Fibroblast of skin of right quadriceps (primary cell): ENCODE measurements at regions not wholly inside any gene's neighbourhood (a gene's known extent, or its start where the extent isn't known, plus 50 kb on each side); places are given as distances from the start of the nearest gene placed in this dataset.
A peak's percentile ranks its signal among the peaks of the same experiment; 100 is the strongest.
"Not testable (repeated sequence)": the region's sequence is repeated elsewhere in the genome, so short reads cannot be mapped to it uniquely, and the experiment has no call there.

Experiments used
- DNase-seq: peaks from one replicate; pipeline ENCODE4 v3.0.0-alpha.2; 2013

DNA sequence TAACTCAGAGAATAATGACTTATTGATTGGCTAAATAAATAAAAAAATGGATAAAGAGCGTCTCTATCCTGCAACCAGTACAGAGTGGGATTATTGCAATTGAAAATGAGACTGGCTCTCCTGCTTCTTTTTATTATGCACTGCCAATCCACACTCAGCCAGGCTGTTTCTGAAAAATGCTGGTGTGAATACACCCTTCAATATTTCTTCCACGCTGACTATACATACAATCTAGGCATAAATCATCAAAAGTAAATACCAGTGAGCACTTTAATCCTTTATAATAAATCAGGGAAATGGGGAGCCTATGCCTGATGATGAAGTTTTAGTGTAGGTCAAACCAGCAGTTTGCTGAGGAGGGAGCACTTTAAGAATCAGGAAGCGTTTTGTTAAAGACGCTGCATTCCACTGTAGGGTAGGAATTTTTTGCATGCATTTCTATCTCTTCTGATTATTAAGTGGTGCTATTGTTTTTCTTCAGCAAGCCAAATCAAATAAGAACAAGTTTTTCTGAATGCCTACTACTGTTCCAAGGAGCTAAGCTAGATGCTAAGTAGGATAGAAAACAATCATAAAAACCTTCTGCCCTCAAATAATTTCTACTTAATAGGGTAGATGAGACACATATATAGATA is 781.5 kb downstream of the TBL1XR1 start:
- no peak for DNase-seq

DNA sequence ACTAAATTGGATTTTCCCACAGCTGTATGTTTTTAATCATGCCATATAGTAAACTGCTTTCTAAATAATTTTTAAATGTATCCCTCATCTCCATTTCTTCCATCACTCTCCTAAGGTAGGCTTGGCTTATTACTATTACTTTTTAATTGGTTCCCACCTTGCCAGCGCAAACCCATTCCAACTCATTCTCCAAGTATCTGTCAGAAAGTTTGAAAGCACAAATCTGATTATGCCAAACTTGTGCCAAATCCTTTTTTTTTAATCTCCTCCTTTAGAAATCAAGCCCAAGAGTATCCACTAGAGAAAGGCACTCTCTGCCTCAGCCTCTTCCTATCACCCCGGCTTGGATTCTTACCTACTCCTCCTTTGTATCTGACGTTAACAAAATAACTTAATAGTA is 784.5 kb downstream of the TBL1XR1 start:
- no peak for DNase-seq

GRCh38 chr3:176403531-176403930 is 793.8 kb downstream of the TBL1XR1 start:
- DNase-seq = no peak

GRCh38 chr3:176401211-176401610 is 796.1 kb downstream of the TBL1XR1 start:
- DNase-seq = no peak

DNA sequence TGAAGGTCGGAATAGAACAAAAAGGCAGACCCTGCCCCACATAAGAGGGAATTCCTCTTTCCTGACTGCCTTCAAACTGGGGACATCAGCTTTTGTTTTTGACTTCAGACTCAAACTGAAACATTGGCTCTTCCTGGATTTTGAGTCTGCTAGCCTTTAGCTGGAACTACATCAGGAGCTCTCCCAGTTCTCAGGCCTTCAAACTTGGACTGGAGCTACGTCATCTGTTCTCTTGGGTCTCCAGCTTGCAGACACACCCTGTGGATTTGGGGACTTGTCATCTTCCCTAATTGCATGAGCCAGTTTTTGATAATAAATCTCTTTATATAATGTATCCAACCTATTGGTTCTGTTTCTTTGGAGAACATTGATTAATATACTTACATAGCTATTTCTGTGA is 798.1 kb downstream of the TBL1XR1 start:
- DNase-seq = no peak

DNA sequence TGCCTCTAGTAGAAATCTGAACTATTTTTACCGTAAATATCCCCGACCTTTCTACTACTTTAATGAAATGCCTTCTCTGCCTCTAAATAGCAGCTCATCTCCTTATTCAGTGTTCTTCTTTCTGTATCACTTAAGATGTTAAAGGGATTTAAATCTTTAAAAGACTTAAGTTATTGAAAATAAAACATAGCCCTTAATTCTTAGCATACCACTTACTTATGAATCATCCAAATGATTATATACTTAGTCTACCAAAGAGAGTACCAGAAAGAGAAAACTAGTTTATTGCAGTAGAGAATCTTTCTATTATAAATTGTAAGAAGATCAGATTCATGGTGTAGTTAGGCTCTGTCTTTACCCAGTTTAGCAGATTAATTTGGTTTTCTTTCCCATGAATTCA is 802.0 kb downstream of the TBL1XR1 start:
- DNase-seq = no peak

DNA sequence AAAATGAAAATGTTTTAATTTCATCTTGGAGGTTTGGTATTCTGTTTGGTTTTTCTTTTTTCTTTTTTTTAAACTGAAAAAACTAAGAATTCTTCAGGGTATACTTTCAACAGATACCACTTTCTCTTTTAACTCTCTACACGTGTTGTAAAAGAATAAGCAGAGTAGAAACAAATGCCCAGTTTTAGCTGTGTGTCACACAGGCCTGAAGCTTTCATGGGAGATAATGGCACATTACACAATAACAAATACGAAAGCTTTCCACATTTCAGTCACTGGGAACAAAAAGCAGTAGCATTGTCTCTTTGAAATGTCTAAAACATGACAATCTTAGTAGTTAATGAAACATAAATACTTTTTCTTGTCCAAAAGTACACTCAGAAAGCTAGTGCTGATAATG is 818.5 kb downstream of the TBL1XR1 start:
- no peak for DNase-seq

DNA sequence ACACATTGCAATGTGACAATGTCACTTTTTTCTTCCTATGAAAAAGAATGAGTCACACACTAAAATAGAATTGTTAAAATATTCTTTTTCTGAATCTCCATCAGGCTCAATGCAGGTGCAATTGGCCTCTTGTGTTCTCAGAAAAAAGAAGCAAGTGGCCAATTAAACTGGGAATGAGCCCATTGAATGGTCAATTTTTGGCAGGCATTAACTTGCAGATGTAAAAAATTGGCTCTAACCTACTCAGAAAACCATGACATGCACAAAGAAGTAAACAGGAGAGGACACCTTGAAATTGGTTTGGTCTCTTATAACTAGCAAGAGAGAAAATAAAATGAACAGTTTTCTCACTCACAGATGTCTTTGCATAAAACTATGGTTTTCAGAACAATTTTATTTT is 820.8 kb downstream of the TBL1XR1 start:
- DNase-seq = no peak

DNA sequence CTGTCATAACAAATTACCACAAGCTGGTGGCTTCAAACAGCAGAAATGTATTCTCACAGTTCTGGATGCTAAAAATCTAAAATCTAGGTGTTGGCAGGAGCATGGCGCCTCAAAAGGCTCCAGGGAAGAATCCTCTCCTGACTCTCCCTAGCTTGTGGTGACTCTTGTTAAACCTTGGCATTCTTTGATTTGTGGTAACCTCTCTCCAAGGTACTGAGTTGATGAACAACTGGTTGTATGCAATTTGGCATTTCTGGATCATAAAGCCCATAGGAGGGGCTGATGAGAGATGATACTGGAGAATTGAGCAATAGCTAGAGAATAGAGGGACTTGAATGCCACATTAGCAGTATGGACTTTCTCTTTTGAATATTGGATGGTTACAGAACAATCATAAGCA is 821.8 kb downstream of the TBL1XR1 start:
- DNase-seq = no peak

DNA sequence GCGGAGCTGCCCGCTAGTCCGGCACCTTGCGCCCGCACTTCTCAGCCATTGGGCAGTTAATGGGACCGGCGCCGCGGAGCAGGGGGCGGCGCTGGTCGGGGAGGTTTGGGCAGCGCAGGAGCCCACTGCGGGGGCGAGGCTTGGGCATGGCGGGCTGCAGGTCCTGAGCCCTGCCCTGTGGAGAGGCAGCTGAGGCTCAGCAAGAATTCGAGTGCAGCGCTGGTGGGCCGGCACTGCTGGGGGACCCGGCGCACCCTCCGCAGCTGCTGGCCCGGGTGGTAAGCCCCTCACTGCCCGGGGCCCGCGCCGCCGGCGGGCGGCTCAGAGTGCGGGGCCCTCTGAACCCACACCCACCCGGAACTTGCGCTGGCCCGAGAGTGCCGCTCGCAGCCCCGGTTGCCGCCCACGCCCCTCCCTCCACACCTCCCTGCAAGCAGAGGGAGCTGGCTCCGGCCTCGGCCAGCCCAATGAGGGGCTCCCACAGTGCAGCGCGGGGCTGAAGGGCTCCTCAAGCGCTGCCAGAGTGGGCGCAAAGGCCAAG is 835.0 kb downstream of the TBL1XR1 start:
- DNase-seq = no peak

- no peak for DNase-seq
Observed at GRCh38 chr3:176359211-176359610, 838.1 kb downstream of the TBL1XR1 start.

DNA sequence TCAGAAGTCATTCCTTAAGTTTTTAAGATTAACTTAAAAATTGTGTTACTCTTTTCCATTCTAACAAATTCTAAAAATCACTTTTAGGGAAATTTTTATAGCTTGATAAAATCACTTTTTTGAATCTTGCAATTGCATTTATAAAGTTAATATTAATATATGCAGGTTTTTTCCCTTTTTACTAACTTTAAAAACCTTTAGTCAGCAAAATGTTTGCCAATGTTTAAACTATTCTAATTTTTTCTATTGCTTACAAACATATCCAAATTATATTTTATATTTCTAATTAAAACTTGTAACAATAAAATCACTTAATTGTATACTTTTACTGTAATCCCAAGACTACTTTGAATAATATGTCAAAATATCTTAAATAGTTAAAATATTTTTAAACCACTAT is 839.4 kb downstream of the TBL1XR1 start:
- DNase-seq = no peak

- DNase-seq = no peak
Observed at GRCh38 chr3:176354843-176355242, 842.4 kb downstream of the TBL1XR1 start.

DNA sequence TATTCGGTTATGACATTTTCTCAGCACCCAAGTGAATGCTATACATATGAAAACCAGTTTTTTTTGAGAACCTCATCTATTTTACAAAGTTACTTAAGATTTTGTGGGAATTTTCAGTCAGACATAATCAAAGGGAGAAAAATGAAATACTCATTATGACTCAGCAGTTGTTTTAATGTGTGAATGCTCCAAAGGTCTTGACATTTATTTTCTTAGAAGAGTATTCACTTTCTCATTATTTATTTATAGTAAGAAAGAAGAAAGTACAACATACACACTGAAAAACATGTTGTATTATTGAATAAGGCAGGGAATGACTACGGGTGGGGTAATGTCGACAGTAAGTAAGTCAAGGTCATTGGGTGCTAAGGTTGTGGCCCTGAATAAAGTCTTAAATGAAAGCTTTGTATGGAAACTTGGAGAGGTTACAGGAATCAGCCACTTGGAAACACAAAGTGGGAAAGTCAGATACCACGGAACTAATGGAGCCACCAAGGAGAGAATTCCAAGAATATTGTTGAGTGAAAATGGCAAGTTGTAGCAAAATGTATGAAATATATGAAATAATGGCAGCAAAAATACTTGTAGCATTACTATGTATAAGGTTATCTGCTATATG is 844.5 kb downstream of the TBL1XR1 start:
- DNase-seq = peak; percentile 10

DNA sequence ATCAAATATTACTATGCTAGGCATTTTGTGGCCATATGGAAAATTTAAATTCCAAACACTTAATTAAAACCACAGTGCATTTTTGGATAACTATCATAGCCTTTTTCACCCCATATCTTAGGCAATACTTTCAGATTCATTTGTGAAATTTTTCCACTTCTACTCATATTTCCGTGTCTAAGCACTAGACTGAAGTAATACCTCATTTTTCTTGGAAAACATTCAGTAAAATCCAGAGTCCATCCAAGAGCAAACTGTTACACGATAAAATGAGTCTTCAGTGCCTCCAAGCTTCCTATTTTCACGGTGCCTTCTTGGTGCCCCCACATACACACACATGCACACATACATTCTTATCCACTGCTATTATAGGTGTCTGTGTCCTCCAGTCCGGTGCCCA is 845.9 kb downstream of the TBL1XR1 start:
- DNase-seq = peak; percentile 64

GRCh38 chr3:176349706-176350105 is 847.6 kb downstream of the TBL1XR1 start:
- DNase-seq = peak; percentile 22

GRCh38 chr3:176347424-176348146 is 849.7 kb downstream of the TBL1XR1 start:
- no peak for DNase-seq

GRCh38 chr3:176341963-176342362 is 855.3 kb downstream of the TBL1XR1 start:
- DNase-seq = no peak

- DNase-seq = no peak
Observed at GRCh38 chr3:176328666-176329065, 868.6 kb downstream of the TBL1XR1 start.

DNA sequence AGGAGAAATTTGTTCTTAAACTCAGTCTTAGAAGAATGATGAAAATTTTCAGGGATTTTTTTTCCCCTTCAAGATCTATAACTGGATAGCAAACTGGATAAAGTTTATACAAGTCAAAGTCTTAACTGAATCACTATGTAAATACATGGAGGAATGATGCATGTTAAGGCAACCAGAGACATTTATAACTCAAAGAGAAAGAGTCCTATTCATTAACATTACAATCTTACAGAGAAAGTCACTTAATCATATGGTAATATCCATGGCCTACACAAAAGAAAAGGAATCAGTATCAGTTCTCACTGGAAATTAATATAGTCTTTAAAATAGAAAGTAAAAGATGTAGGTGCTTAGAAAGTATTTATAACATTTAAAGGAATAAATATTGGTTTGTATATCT is 869.1 kb downstream of the TBL1XR1 start:
- no peak for DNase-seq

- not testable (repeated sequence) for DNase-seq
Observed at GRCh38 chr3:176326894-176327490, 870.3 kb downstream of the TBL1XR1 start.

GRCh38 chr3:176321532-176321931 is 875.8 kb downstream of the TBL1XR1 start:
- not testable (repeated sequence) for DNase-seq

DNA sequence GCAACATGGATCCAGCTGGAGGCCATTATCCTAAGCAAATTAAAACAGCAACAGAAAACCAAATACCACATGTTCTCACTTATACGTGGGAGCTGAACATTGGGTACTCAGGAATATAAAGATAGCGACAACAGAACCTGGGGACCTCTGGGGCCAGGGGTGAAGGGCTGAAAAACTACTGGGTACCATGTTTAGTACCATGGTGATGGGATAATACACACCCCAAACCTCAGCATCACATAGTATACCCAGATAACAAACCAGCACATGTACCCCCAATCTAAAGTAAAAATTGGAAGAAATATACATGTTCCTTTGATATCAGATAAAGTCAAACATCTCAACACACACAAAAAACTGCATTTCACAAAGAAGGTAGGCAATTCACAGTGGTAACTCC is 876.2 kb downstream of the TBL1XR1 start:
- DNase-seq = no peak

- no peak for DNase-seq
Observed at GRCh38 chr3:176313426-176313825, 883.9 kb downstream of the TBL1XR1 start.
